T-cell (primary cell): ENCODE measurements at regions not wholly inside any gene's neighbourhood (a gene's known extent, or its start where the extent isn't known, plus 50 kb on each side); places are given as distances from the start of the nearest gene placed in this dataset.

Experiments
- ATAC-seq, 4 experiments: fragments of 200-7000 bp in 3 of 4; fragments of 150-1000 bp in 1 of 4; cut with Tn5 transposase; replicated peaks in 1 of 4; 1 replicate in 3 of 4; 2 replicates in 1 of 4; pipeline ENCODE4 v1.10.0; 2021; ENCODE audit warnings: moderate library complexity in 3 of 4, mild to moderate bottlenecking in 2 of 4, moderate number of reproducible peaks in 1 of 4
- CTCF ChIA-PET, 2 donors: fragments of 300-600 bp; sonication (Branson Sonifier 250); formaldehyde crosslinking; loops; one replicate each; lab custom pipeline; 2022; ENCODE audit warnings: antibody characterized with exemption in 2 of 2; lab: Charles Lee
- POLR2A ChIA-PET, 2 donors: fragments of 300-600 bp; sonication (Branson Sonifier 250); formaldehyde crosslinking; loops; one replicate each; lab custom pipeline; 2022; ENCODE audit warnings: antibody characterized with exemption in 2 of 2; lab: Charles Lee
- DNase-seq, 35 experiments: peaks; one replicate each; pipeline versions ENCODE4 v3.0.0 to v3.0.0-alpha.2; 2013 to 2023
- H3K27ac ChIP-seq: one replicate; pipeline ENCODE4 v1.5.1; 2013; ENCODE audit warnings: low read length
- H3K27me3 ChIP-seq, 2 experiments: replicated peaks in 1 of 2; 1 replicate in 1 of 2; 2 replicates in 1 of 2; pipeline versions ENCODE4 v1.6.1 to v1.7.0; 2013; ENCODE audit warnings: low read length in 1 of 2, mixed read lengths in 1 of 2; ENCODE audit not compliant: control insufficient read depth in 2 of 2, insufficient read depth in 2 of 2; ENCODE audit errors: extremely low read depth in 1 of 2
- H3K36me3 ChIP-seq, 2 donors: 1 replicate in 1 of 2; 2 replicates in 1 of 2; pipeline versions ENCODE4 v1.6.1 to v1.7.0; 2013; ENCODE audit warnings: low read length in 1 of 2; ENCODE audit not compliant: control insufficient read depth in 2 of 2, insufficient read depth in 1 of 2; ENCODE audit errors: extremely low read depth in 1 of 2
- H3K4me1 ChIP-seq, 2 experiments: 1 replicate in 1 of 2; 2 replicates in 1 of 2; pipeline versions ENCODE4 v1.6.1 to v1.7.0; 2013; ENCODE audit warnings: low read length in 2 of 2, mixed read lengths in 1 of 2; ENCODE audit not compliant: insufficient read depth in 2 of 2, control insufficient read depth in 1 of 2; ENCODE audit errors: extremely low read depth in 1 of 2
- H3K4me3 ChIP-seq, 2 donors: 1 replicate in 1 of 2; 2 replicates in 1 of 2; pipeline versions ENCODE4 v1.5.1 to v1.7.0; 2013; ENCODE audit warnings: mild to moderate bottlenecking in 2 of 2, low read length in 1 of 2, moderate library complexity in 1 of 2; ENCODE audit not compliant: control insufficient read depth in 1 of 2; ENCODE audit errors: extremely low read depth in 1 of 2
- H3K9me3 ChIP-seq: 2 replicates; pipeline ENCODE4 v1.7.0; 2013
- H3K27ac Mint-ChIP-seq, 2 donors: one replicate each; pipeline ENCODE4 v1.8.0; 2020 to 2021; ENCODE audit warnings: mild to moderate bottlenecking in 2 of 2, mixed read lengths in 2 of 2
- H3K27me3 Mint-ChIP-seq, 2 donors: one replicate each; pipeline ENCODE4 v1.8.0; 2021 to 2022; ENCODE audit warnings: mixed read lengths in 2 of 2
- H3K36me3 Mint-ChIP-seq: one replicate; pipeline ENCODE4 v1.8.0; 2021; ENCODE audit warnings: mixed read lengths
- H3K4me1 Mint-ChIP-seq, 3 donors: one replicate each; pipeline ENCODE4 v1.8.0; 2020 to 2022; ENCODE audit warnings: mixed read lengths in 3 of 3, mild to moderate bottlenecking in 1 of 3
- H3K4me3 Mint-ChIP-seq, 3 donors: one replicate each; pipeline ENCODE4 v1.8.0; 2020 to 2022; ENCODE audit warnings: mild to moderate bottlenecking in 3 of 3, mixed read lengths in 3 of 3, moderate library complexity in 3 of 3
- H3K9me3 Mint-ChIP-seq, 3 donors: one replicate each; pipeline ENCODE4 v1.8.0; 2020 to 2022; ENCODE audit warnings: mixed read lengths in 3 of 3
- WGBS: methylation state at CpG from one replicate; pipeline ENCODE4 v1.1.5; 2013; ENCODE audit warnings: missing lambda C conversion rate; ENCODE audit not compliant: insufficient coverage; 5-methylcytosine and 5-hydroxymethylcytosine counted together

- no peak overlapping the region for H3K27ac ChIP-seq
- POLR2A ChIA-PET = interaction anchor here in 1 of 2 donors (0.6 kb wide), 1 partner anchor 178 kb away, joined by 4 read pairs; no protein-coding TSS in a partner anchor
- no peaks in the 10 kb centered on the region for H3K36me3 Mint-ChIP-seq
These were observed 365.5 kb downstream of the SHANK2 start for GRCh38 chr11:70886676-70887541.

DNA sequence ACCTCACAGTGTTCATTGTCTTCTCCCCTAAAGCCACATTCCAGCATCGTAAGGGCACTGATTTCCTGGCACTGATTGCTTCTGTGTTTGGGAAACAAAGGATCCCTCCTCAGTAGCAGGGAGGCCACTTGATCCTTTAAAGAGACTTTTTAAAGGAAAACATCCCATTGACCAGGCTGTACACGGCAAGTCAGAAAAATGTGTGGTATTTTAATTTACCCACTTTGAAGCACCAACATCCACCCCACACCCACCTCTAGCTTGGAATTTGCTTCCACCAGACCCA lies 364.9 kb downstream of the SHANK2 start:
- ChIA-PET POLR2A (no interaction called here), CTCF (no interaction called here)
- Mint-ChIP-seq H3K36me3 (no peaks in the 10 kb centered on the region), H3K4me1 (no peaks in the 10 kb centered on the region), H3K27ac (no peak overlapping the region), H3K27me3 (peaks cover 0 to 7% of the 10 kb centered on the region in 2 donors), H3K4me3 (no peak overlapping the region), H3K9me3 (no peaks in the 10 kb centered on the region)
- Histone ChIP-seq H3K4me3 (no peak overlapping the region), H3K4me1 (no peaks in the 10 kb centered on the region), H3K9me3 (no peaks in the 10 kb centered on the region), H3K27ac (no peak overlapping the region), H3K27me3 (peaks cover 0 to 9% of the 10 kb centered on the region in 2 experiments), H3K36me3 (no peaks in the 10 kb centered on the region)
- no peak for DNase-seq
- no peak for ATAC-seq
- no CpG with 5 or more reads among the region's 2 CpGs for WGBS

More at GRCh38 chr11:70886676-70887541, 365.5 kb downstream of the SHANK2 start:
- ATAC-seq (no peak), DNase-seq (no peak)
- no peaks in the 10 kb centered on the region for H3K36me3 ChIP-seq
- H3K4me1 ChIP-seq = no peaks in the 10 kb centered on the region
- H3K27me3 ChIP-seq = peaks cover 0 to 15% of the 10 kb centered on the region in 2 experiments
- Mint-ChIP-seq H3K4me1 (no peaks in the 10 kb centered on the region), H3K9me3 (no peaks in the 10 kb centered on the region), H3K4me3 (no peak overlapping the region), H3K27me3 (peaks cover 0 to 7% of the 10 kb centered on the region in 2 donors), H3K27ac (no peak overlapping the region)
- CTCF ChIA-PET = no interaction called here
- H3K4me3 ChIP-seq = no peak overlapping the region
- 77% methylated on average over 13 of the region's 21 CpGs for WGBS
- no peaks in the 10 kb centered on the region for H3K9me3 ChIP-seq

DNA sequence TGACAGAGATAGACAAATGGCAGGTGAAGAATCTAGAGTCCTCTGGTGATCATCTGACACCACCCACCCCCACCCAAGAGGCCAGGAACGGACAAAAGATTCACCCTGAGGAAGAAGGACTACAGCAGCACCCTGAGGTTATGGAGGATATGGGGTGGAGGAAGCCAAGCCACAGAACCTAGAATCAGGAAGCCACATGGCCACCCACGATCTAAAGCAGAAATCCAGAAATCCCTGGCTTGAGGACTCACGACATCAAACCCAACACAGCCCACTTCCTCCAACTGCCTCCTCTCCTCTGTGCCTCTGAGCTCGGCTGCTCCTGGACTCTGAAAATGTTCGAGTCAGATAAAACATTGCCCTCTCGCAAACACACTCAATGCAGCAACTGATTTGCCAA lies 364.3 kb downstream of the SHANK2 start:
- H3K27ac ChIP-seq = no peak overlapping the region
- no peak overlapping the region for H3K4me3 ChIP-seq
- ATAC-seq (no peak), DNase-seq (no peak)
- no peaks in the 10 kb centered on the region for H3K36me3 Mint-ChIP-seq
- 34% methylated on average over 5 of the region's 6 CpGs for WGBS
- no peak overlapping the region for H3K4me3 Mint-ChIP-seq
- no peaks in the 10 kb centered on the region for H3K36me3 ChIP-seq
- no peaks in the 10 kb centered on the region for H3K4me1 Mint-ChIP-seq
- no peaks in the 10 kb centered on the region for H3K4me1 ChIP-seq
- H3K27ac Mint-ChIP-seq = no peak overlapping the region
- POLR2A ChIA-PET = no interaction called here
- H3K9me3 Mint-ChIP-seq = no peaks in the 10 kb centered on the region
- peaks cover 0 to 7% of the 10 kb centered on the region in 2 donors for H3K27me3 Mint-ChIP-seq
- CTCF ChIA-PET = no interaction called here
- H3K27me3 ChIP-seq = peaks cover 0 to 9% of the 10 kb centered on the region in 2 experiments
- H3K9me3 ChIP-seq = no peaks in the 10 kb centered on the region

- H3K27ac ChIP-seq = no peak overlapping the region
- Mint-ChIP-seq H3K4me3 (no peak overlapping the region), H3K4me1 (no peaks in the 10 kb centered on the region), H3K9me3 (no peaks in the 10 kb centered on the region), H3K27me3 (peaks cover 0 to 7% of the 10 kb centered on the region in 2 donors), H3K27ac (no peak overlapping the region), H3K36me3 (no peaks in the 10 kb centered on the region)
- ChIA-PET CTCF (no interaction called here), POLR2A (no interaction called here)
- DNase-seq = no peak
- WGBS = 62% methylated on average over 5 of the region's 13 CpGs
- no peak for ATAC-seq
- H3K4me1 ChIP-seq = no peaks in the 10 kb centered on the region
- no peak overlapping the region for H3K4me3 ChIP-seq
- no peaks in the 10 kb centered on the region for H3K9me3 ChIP-seq
- H3K36me3 ChIP-seq = no peaks in the 10 kb centered on the region
- peaks cover 0 to 5% of the 10 kb centered on the region in 2 experiments for H3K27me3 ChIP-seq
These were observed 363.0 kb downstream of the SHANK2 start for GRCh38 chr11:70889411-70889810.

GRCh38 chr11:70891844-70892380 lies 360.5 kb downstream of the SHANK2 start:
- Histone ChIP-seq H3K27me3 (peaks cover 0 to 5% of the 10 kb centered on the region in 2 experiments), H3K27ac (no peak overlapping the region), H3K9me3 (no peaks in the 10 kb centered on the region), H3K36me3 (no peaks in the 10 kb centered on the region), H3K4me3 (no peak overlapping the region), H3K4me1 (no peaks in the 10 kb centered on the region)
- Mint-ChIP-seq H3K9me3 (peaks cover 1 to 2% (median 1%) of the 10 kb centered on the region in 3 donors), H3K4me1 (no peaks in the 10 kb centered on the region), H3K36me3 (no peaks in the 10 kb centered on the region), H3K27me3 (peaks cover 0 to under 1% of the 10 kb centered on the region in 2 donors), H3K27ac (no peak overlapping the region), H3K4me3 (no peak overlapping the region)
- WGBS = 63% methylated on average over 6 of the region's 9 CpGs
- ATAC-seq (no peak), DNase-seq (no peak)
- CTCF ChIA-PET = no interaction called here
- POLR2A ChIA-PET = no interaction called here

GRCh38 chr11:70892889-70893288 lies 359.5 kb downstream of the SHANK2 start:
- H3K36me3 Mint-ChIP-seq = no peaks in the 10 kb centered on the region
- no peak for DNase-seq
- Histone ChIP-seq H3K27me3 (peaks cover 0 to 5% of the 10 kb centered on the region in 2 experiments), H3K36me3 (no peaks in the 10 kb centered on the region), H3K4me1 (no peaks in the 10 kb centered on the region), H3K27ac (no peak overlapping the region), H3K9me3 (no peaks in the 10 kb centered on the region), H3K4me3 (no peak overlapping the region)
- no peak for ATAC-seq
- ChIA-PET POLR2A (no interaction called here), CTCF (no interaction called here)
- no peaks in the 10 kb centered on the region for H3K4me1 Mint-ChIP-seq
- H3K27ac Mint-ChIP-seq = no peak overlapping the region
- peaks cover 4 to 10% (median 5%) of the 10 kb centered on the region in 3 donors for H3K9me3 Mint-ChIP-seq
- no peaks in the 10 kb centered on the region for H3K27me3 Mint-ChIP-seq
- 20% methylated on average over 1 of the region's 5 CpGs for WGBS
- no peak overlapping the region for H3K4me3 Mint-ChIP-seq
